A673 (cell line): ENCODE measurements at regions not wholly inside any gene's neighbourhood (a gene's known extent, or its start where the extent isn't known, plus 50 kb on each side); places are given as distances from the start of the nearest gene placed in this dataset.

ENCODE experiments used
- BruUV-seq: library from RNA; stranded (reverse); fragments of 400-500 nt; replicated peaks from 2 replicates; lab custom pipeline; 2021; lab: Mats Ljungman, UMichigan
- CTCF ChIA-PET: fragments of 300-600 bp; sonication (Branson Sonifier 250); formaldehyde crosslinking; loops from one replicate; lab custom pipeline; 2022; ENCODE audit warnings: antibody characterized with exemption; lab: Charles Lee
- POLR2A ChIA-PET: fragments of 300-600 bp; sonication (Branson Sonifier 250); formaldehyde crosslinking; loops from one replicate; lab custom pipeline; 2022; ENCODE audit warnings: antibody characterized with exemption; ENCODE audit not compliant: low non-redundant PET; lab: Charles Lee
- DNase-seq: peaks from one replicate; pipeline ENCODE4 v3.0.0-alpha.2; 2015; ENCODE audit warnings: low spot score
- H3K27ac ChIP-seq: fragments of 200-600 bp; sonication (generic); 2 replicates; pipeline ENCODE4 v1.5.1; 2016; ENCODE audit warnings: mixed run types, low read depth, mild to moderate bottlenecking, mixed read lengths, antibody characterized with exemption, low read length; ENCODE audit not compliant: poor library complexity, severe bottlenecking
- H3K27me3 ChIP-seq: fragments of 200-600 bp; sonication (generic); replicated peaks from 2 replicates; pipeline ENCODE4 v1.6.1; 2017; ENCODE audit warnings: mixed run types, low read depth, mild to moderate bottlenecking, mixed read lengths, antibody characterized with exemption, low read length; ENCODE audit not compliant: insufficient read depth, poor library complexity
- H3K36me3 ChIP-seq: fragments of 200-600 bp; sonication (generic); 2 replicates; pipeline ENCODE4 v1.6.1; 2016; ENCODE audit warnings: mixed run types, mild to moderate bottlenecking, mixed read lengths, antibody characterized with exemption, low read length; ENCODE audit not compliant: insufficient read depth, poor library complexity, severe bottlenecking
- H3K4me1 ChIP-seq: fragments of 200-600 bp; sonication (generic); 2 replicates; pipeline ENCODE4 v1.6.1; 2017; ENCODE audit warnings: mixed run types, mild to moderate bottlenecking, mixed read lengths, antibody characterized with exemption, low read length; ENCODE audit not compliant: insufficient read depth, poor library complexity, severe bottlenecking
- H3K4me3 ChIP-seq: fragments of 200-600 bp; sonication (generic); 2 replicates; pipeline ENCODE4 v1.5.1; 2016; ENCODE audit warnings: low read depth, mixed run types, mild to moderate bottlenecking, mixed read lengths, low read length; ENCODE audit not compliant: poor library complexity, severe bottlenecking
- H3K9me3 ChIP-seq: fragments of 200-600 bp; sonication (generic); 2 replicates; pipeline ENCODE4 v1.6.1; 2016; ENCODE audit warnings: mixed run types, low read depth, mild to moderate bottlenecking, mixed read lengths, antibody characterized with exemption, low read length; ENCODE audit not compliant: poor library complexity, severe bottlenecking
- EZH2 ChIP-seq: fragments of 200-600 bp; sonication (generic); IDR thresholded peaks from 2 replicates; pipeline ENCODE4 v1.6.1; 2017; ENCODE audit warnings: borderline replicate concordance, low read depth, mild to moderate bottlenecking, mixed read lengths, antibody characterized with exemption, low read length; ENCODE audit not compliant: poor library complexity, severe bottlenecking
- intact Hi-C: fragments of 100-400 bp; cut with micrococcal nuclease; formaldehyde crosslinking; loops from one replicate; pipeline ENCODE4 v1.10.0; 2022; ENCODE audit not compliant: unreplicated experiment
- TF ChIP-seq, protein P1 (sequence below): fragments of 300-800, 200-600 bp; sonication (generic); conservative IDR thresholded peaks from 2 replicates; pipeline ENCODE4 v1.5.1; 2017; ENCODE audit warnings: low read depth, mild to moderate bottlenecking, antibody characterized with exemption, low read length, moderate library complexity, mixed read lengths

DNA sequence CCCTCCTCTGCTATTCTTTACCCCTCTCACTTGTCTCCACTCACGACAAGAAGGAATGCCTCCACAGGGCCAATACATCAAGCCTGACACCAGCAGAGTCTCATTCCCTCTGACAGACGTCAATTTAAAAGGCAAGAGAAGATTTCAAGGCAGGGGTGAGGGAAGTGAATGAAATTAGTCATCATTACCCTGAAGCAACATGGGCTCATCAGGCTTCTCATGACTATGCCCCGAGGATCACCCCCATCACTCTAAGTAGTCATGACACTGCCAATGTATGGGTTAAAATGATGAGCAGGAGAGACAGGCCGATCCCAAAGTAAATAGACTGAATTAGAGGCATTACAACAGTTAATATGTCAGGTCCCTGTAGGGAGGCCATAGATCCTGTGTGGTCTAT lies 504.4 kb downstream of the TLE4 start:
- BruUV-seq: no TSS peak
- Histone ChIP-seq H3K27ac (no peak overlapping the region), H3K4me3 (no peak overlapping the region), H3K27me3 (no peaks in the 10 kb centered on the region), H3K36me3 (no peaks in the 10 kb centered on the region), H3K4me1 (no peaks in the 10 kb centered on the region), H3K9me3 (no peaks in the 10 kb centered on the region)
- TF ChIP-seq, protein P1, sequence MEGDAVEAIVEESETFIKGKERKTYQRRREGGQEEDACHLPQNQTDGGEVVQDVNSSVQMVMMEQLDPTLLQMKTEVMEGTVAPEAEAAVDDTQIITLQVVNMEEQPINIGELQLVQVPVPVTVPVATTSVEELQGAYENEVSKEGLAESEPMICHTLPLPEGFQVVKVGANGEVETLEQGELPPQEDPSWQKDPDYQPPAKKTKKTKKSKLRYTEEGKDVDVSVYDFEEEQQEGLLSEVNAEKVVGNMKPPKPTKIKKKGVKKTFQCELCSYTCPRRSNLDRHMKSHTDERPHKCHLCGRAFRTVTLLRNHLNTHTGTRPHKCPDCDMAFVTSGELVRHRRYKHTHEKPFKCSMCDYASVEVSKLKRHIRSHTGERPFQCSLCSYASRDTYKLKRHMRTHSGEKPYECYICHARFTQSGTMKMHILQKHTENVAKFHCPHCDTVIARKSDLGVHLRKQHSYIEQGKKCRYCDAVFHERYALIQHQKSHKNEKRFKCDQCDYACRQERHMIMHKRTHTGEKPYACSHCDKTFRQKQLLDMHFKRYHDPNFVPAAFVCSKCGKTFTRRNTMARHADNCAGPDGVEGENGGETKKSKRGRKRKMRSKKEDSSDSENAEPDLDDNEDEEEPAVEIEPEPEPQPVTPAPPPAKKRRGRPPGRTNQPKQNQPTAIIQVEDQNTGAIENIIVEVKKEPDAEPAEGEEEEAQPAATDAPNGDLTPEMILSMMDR: no peak
- no peak for TF ChIP-seq EZH2
- no peak for DNase-seq
- ChIA-PET CTCF (no interaction called here), POLR2A (no interaction called here)
- intact Hi-C loops: no loop called here

DNA sequence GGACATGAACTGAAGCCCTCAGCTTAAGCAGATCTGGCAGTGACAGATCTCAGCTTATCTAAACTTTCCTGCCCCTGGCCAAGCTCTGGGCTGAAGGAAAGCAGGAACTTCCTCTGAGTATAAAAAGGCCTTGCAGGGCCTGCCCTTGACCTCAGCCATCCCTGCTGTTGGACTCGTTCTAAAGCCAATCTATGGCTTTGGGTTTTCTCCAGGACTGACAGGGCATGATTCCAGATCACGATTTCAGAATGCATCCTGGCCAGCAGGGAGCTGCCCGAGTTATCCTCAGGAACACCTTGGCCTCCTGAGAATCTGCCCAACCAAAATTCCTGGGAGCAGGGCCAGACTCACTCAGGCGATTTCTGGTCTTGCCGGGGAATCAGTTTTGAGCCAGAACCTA lies 502.7 kb downstream of the TLE4 start:
- intact Hi-C loops: no loop called here
- ChIA-PET CTCF (no interaction called here), POLR2A (no interaction called here)
- no TSS peak for BruUV-seq
- Histone ChIP-seq H3K36me3 (no peaks in the 10 kb centered on the region), H3K9me3 (no peaks in the 10 kb centered on the region), H3K4me1 (no peaks in the 10 kb centered on the region), H3K27ac (no peak overlapping the region), H3K4me3 (no peak overlapping the region), H3K27me3 (peaks cover 7% of the 10 kb centered on the region)
- TF ChIP-seq, protein P1: no peak
- no peak for TF ChIP-seq EZH2
- DNase-seq: no peak

DNA sequence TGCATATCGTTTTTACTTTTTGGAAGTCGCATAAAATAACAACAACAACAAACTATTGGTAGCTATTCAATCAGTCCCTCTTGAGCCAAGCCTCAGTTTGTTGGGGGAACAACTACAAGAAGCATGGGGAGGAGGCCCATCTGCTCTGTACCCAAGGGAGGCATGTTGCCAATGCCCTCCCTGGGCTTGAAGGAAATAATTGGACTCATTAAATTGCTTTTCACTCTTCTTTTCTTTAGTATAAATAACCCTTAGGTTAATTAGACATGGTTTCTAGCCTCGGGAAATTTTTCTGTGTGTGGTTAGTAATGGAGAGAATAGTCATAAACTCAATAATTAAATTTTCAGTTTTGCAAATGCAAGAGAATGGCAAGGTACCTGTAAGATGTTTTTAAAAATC lies 500.7 kb downstream of the TLE4 start:
- ChIA-PET CTCF (no interaction called here), POLR2A (no interaction called here)
- no peak for DNase-seq
- Histone ChIP-seq H3K27me3 (peaks cover 16% of the 10 kb centered on the region), H3K9me3 (no peaks in the 10 kb centered on the region), H3K36me3 (no peaks in the 10 kb centered on the region), H3K4me1 (peaks cover 1% of the 10 kb centered on the region), H3K4me3 (no peak overlapping the region), H3K27ac (no peak overlapping the region)
- intact Hi-C loops: no loop called here
- BruUV-seq: no TSS peak
- TF ChIP-seq, protein P1: no peak
- TF ChIP-seq EZH2: no peak
